GM19240 (cell line): ENCODE measurements at regions not wholly inside any gene's neighbourhood (a gene's known extent, or its start where the extent isn't known, plus 50 kb on each side); places are given as distances from the start of the nearest gene placed in this dataset.
"Not testable (repeated sequence)": the region's sequence is repeated elsewhere in the genome, so short reads cannot be mapped to it uniquely, and the experiment has no call there.

Experiments used
- DNase-seq: peaks from one replicate; pipeline ENCODE4 v3.0.0; 2011; ENCODE audit warnings: low spot score; ENCODE audit not compliant: insufficient read length

GRCh38 chr4:27119239-27119638 lies 258.6 kb downstream of the STIM2 start:
- no peak for DNase-seq

- no peak for DNase-seq
Measured at GRCh38 chr4:27121830-27122229, 261.2 kb downstream of the STIM2 start.

- DNase-seq = no peak
Measured at GRCh38 chr4:27123123-27123768, 262.6 kb downstream of the STIM2 start.

GRCh38 chr4:27123769-27124124 lies 263.1 kb downstream of the STIM2 start:
- no peak for DNase-seq

GRCh38 chr4:27126895-27127294 lies 266.3 kb downstream of the STIM2 start:
- DNase-seq = not testable (repeated sequence)

GRCh38 chr4:27128443-27128842 lies 267.8 kb downstream of the STIM2 start:
- no peak for DNase-seq

GRCh38 chr4:27129871-27130366 lies 269.3 kb downstream of the STIM2 start:
- no peak for DNase-seq

GRCh38 chr4:27132497-27132896 lies 271.9 kb downstream of the STIM2 start:
- no peak for DNase-seq

GRCh38 chr4:27140486-27140885 lies 279.8 kb downstream of the STIM2 start:
- no peak for DNase-seq

- no peak for DNase-seq
Measured at GRCh38 chr4:27141530-27141929, 280.9 kb downstream of the STIM2 start.

- no peak for DNase-seq
Measured at GRCh38 chr4:27142841-27143240, 282.2 kb downstream of the STIM2 start.

GRCh38 chr4:27145597-27145996 lies 285.0 kb downstream of the STIM2 start:
- DNase-seq = no peak

GRCh38 chr4:27148211-27148895 lies 287.7 kb downstream of the STIM2 start:
- no peak for DNase-seq

- no peak for DNase-seq
Measured at GRCh38 chr4:27149541-27150212, 289.0 kb downstream of the STIM2 start.

- DNase-seq = no peak
Measured at GRCh38 chr4:27152703-27153102, 292.1 kb downstream of the STIM2 start.

GRCh38 chr4:27154706-27155105 lies 294.1 kb downstream of the STIM2 start:
- DNase-seq = no peak

GRCh38 chr4:27161191-27161590 lies 300.6 kb downstream of the STIM2 start:
- no peak for DNase-seq

GRCh38 chr4:27168783-27169182 lies 308.1 kb downstream of the STIM2 start:
- no peak for DNase-seq

- no peak for DNase-seq
Measured at GRCh38 chr4:27173280-27173679, 312.6 kb downstream of the STIM2 start.

GRCh38 chr4:27176400-27176799 lies 315.8 kb downstream of the STIM2 start:
- DNase-seq = no peak

- DNase-seq = no peak
Measured at GRCh38 chr4:27176881-27177280, 316.2 kb downstream of the STIM2 start.

- no peak for DNase-seq
Measured at GRCh38 chr4:27178061-27178460, 317.4 kb downstream of the STIM2 start.

GRCh38 chr4:27181693-27182092 lies 321.1 kb downstream of the STIM2 start:
- no peak for DNase-seq
